Spinal cord (tissue), 9 donors: ENCODE measurements at regions not wholly inside any gene's neighbourhood (a gene's known extent, or its start where the extent isn't known, plus 50 kb on each side); places are given as distances from the start of the nearest gene placed in this dataset.
"Not testable (repeated sequence)": the region's sequence is repeated elsewhere in the genome, so short reads cannot be mapped to it uniquely, and the experiment has no call there.

Experiments
- DNase-seq, 6 donors: peaks; one replicate each; pipeline versions ENCODE4 v3.0.0 to v3.0.0-alpha.2; 2013 to 2015; ENCODE audit warnings: low spot score in 6 of 6, low read depth in 4 of 6
- H3K27ac ChIP-seq: one replicate; pipeline ENCODE4 v1.5.1; 2013; ENCODE audit warnings: low read depth, low read length, control low read depth
- H3K27me3 ChIP-seq: one replicate; pipeline ENCODE4 v1.6.1; 2013; ENCODE audit warnings: low read length; ENCODE audit not compliant: control insufficient read depth, insufficient read depth
- H3K36me3 ChIP-seq: one replicate; pipeline ENCODE4 v1.6.1; 2013; ENCODE audit warnings: low read length; ENCODE audit not compliant: control insufficient read depth, insufficient read depth
- H3K4me1 ChIP-seq: one replicate; pipeline ENCODE4 v1.6.1; 2013; ENCODE audit warnings: low read length; ENCODE audit not compliant: control insufficient read depth, insufficient read depth
- H3K4me3 ChIP-seq: one replicate; pipeline ENCODE4 v1.5.1; 2013; ENCODE audit warnings: low read depth, low read length, control low read depth
- H3K9me3 ChIP-seq: one replicate; pipeline ENCODE4 v1.6.1; 2013; ENCODE audit warnings: low read length; ENCODE audit not compliant: control insufficient read depth, insufficient read depth
- WGBS: methylation state at CpG from one replicate; pipeline ENCODE4 v1.1.5; 2013; ENCODE audit warnings: missing lambda C conversion rate; ENCODE audit not compliant: insufficient coverage; 5-methylcytosine and 5-hydroxymethylcytosine counted together
- donor health status: healthy.

GRCh38 chr7:121541457-121541856 is 145.3 kb upstream of the FAM3C start:
- Histone ChIP-seq H3K36me3 (no peaks in the 10 kb centered on the region), H3K27ac (no peak overlapping the region), H3K9me3 (peaks cover 7% of the 10 kb centered on the region), H3K4me3 (no peak overlapping the region), H3K27me3 (no peaks in the 10 kb centered on the region), H3K4me1 (no peaks in the 10 kb centered on the region)
- no peak for DNase-seq
- WGBS = 86% methylated on average over 1 of the region's 1 CpG

GRCh38 chr7:121540138-121540537 is 144.0 kb upstream of the FAM3C start:
- Histone ChIP-seq H3K4me1 (no peaks in the 10 kb centered on the region), H3K27me3 (no peaks in the 10 kb centered on the region), H3K27ac (no peak overlapping the region), H3K36me3 (no peaks in the 10 kb centered on the region), H3K9me3 (peaks cover under 1% of the 10 kb centered on the region), H3K4me3 (no peak overlapping the region)
- no peak for DNase-seq
- WGBS = no CpG with 5 or more reads among the region's 1 CpG

- no peak for DNase-seq
- no peaks in the 10 kb centered on the region for H3K27me3 ChIP-seq
- no peaks in the 10 kb centered on the region for H3K4me1 ChIP-seq
- H3K4me3 ChIP-seq = no peak overlapping the region
- WGBS = no CpG with 5 or more reads among the region's 1 CpG
- H3K27ac ChIP-seq = no peak overlapping the region
- H3K36me3 ChIP-seq = no peaks in the 10 kb centered on the region
- no peaks in the 10 kb centered on the region for H3K9me3 ChIP-seq
These were observed 140.9 kb upstream of the FAM3C start for GRCh38 chr7:121537031-121537430.

GRCh38 chr7:121531175-121532070 is 135.3 kb upstream of the FAM3C start:
- Histone ChIP-seq H3K27ac (no peak overlapping the region), H3K4me3 (no peak overlapping the region), H3K36me3 (no peaks in the 10 kb centered on the region), H3K27me3 (no peaks in the 10 kb centered on the region), H3K9me3 (no peaks in the 10 kb centered on the region), H3K4me1 (no peaks in the 10 kb centered on the region)
- WGBS = 100% methylated on average over 1 of the region's 10 CpGs
- no peak for DNase-seq

- Histone ChIP-seq H3K36me3 (no peaks in the 10 kb centered on the region), H3K4me1 (no peaks in the 10 kb centered on the region), H3K27ac (no peak overlapping the region), H3K4me3 (no peak overlapping the region), H3K9me3 (no peaks in the 10 kb centered on the region), H3K27me3 (no peaks in the 10 kb centered on the region)
- DNase-seq = peak in 1 of 6 donors; percentile 75
- WGBS = 86% methylated on average over 1 of the region's 4 CpGs
These were observed 134.4 kb upstream of the FAM3C start for GRCh38 chr7:121530227-121531174.

- Histone ChIP-seq H3K36me3 (no peaks in the 10 kb centered on the region), H3K27me3 (no peaks in the 10 kb centered on the region), H3K27ac (no peak overlapping the region), H3K4me1 (no peaks in the 10 kb centered on the region), H3K9me3 (no peaks in the 10 kb centered on the region), H3K4me3 (no peak overlapping the region)
- DNase-seq = no peak
- 43% methylated on average over 1 of the region's 3 CpGs for WGBS
These were observed 132.9 kb upstream of the FAM3C start for GRCh38 chr7:121529003-121529402.

- H3K36me3 ChIP-seq, H3K9me3 ChIP-seq, H3K4me3 ChIP-seq, H3K4me1 ChIP-seq, H3K27ac ChIP-seq, DNase-seq, H3K27me3 ChIP-seq: not testable (repeated sequence)
- 90% methylated on average over 3 of the region's 3 CpGs for WGBS
These were observed 130.1 kb upstream of the FAM3C start for GRCh38 chr7:121526210-121526609.

GRCh38 chr7:121525155-121525819 is 129.2 kb upstream of the FAM3C start:
- Histone ChIP-seq H3K27ac (no peak overlapping the region), H3K9me3 (no peaks in the 10 kb centered on the region), H3K4me3 (no peak overlapping the region), H3K36me3 (no peaks in the 10 kb centered on the region), H3K27me3 (no peaks in the 10 kb centered on the region), H3K4me1 (no peaks in the 10 kb centered on the region)
- 71% methylated on average over 4 of the region's 4 CpGs for WGBS
- peak in 1 of 6 donors; percentile 44 for DNase-seq

GRCh38 chr7:121521711-121522400 is 125.7 kb upstream of the FAM3C start:
- no peaks in the 10 kb centered on the region for H3K36me3 ChIP-seq
- H3K4me1 ChIP-seq = no peaks in the 10 kb centered on the region
- no CpG with 5 or more reads among the region's 3 CpGs for WGBS
- peak in 3 of 6 donors; percentile 8 to 41 (median 18) for DNase-seq
- no peaks in the 10 kb centered on the region for H3K9me3 ChIP-seq
- no peak overlapping the region for H3K27ac ChIP-seq
- no peaks in the 10 kb centered on the region for H3K27me3 ChIP-seq
- no peak overlapping the region for H3K4me3 ChIP-seq
